ENCODE measurements at regions not wholly inside any gene's neighbourhood (a gene's known extent, or its start where the extent isn't known, plus 50 kb on each side); places are given as distances from the start of the nearest gene placed in this dataset.

DNA sequence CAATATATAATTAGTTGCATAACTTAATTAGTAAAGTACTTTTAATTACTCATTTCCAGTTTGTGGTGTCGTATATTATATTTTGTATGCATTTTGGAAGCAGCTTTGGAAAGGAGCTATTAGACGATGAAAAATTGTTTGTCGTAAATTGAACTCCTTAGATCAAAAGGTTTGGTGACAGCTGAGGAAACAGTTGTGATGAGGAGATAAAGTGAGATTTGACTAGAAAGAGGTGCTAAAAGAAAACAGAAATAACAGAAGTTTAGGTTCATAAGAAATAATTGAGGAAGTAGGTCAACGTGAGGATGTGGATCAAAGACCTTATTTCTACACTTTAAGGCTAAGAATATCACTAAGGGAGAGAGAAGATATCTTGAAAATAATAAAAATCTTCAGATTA is 141.9 kb upstream of the NETO1 start:
- TF ChIP-seq CREB1 (CRISPR knock-in tag; IDR thresholded peaks at IDR 0.05; ENCODE audit: low read depth) = no peak
- no peak for TF ChIP-seq STAT1 (IDR thresholded peaks at IDR 0.05; ENCODE audit: unreplicated experiment)
- TF ChIP-seq NANOG (IDR thresholded peaks at IDR 0.05; ENCODE audit: borderline replicate concordance) = no peak
- TF ChIP-seq, protein P1, sequence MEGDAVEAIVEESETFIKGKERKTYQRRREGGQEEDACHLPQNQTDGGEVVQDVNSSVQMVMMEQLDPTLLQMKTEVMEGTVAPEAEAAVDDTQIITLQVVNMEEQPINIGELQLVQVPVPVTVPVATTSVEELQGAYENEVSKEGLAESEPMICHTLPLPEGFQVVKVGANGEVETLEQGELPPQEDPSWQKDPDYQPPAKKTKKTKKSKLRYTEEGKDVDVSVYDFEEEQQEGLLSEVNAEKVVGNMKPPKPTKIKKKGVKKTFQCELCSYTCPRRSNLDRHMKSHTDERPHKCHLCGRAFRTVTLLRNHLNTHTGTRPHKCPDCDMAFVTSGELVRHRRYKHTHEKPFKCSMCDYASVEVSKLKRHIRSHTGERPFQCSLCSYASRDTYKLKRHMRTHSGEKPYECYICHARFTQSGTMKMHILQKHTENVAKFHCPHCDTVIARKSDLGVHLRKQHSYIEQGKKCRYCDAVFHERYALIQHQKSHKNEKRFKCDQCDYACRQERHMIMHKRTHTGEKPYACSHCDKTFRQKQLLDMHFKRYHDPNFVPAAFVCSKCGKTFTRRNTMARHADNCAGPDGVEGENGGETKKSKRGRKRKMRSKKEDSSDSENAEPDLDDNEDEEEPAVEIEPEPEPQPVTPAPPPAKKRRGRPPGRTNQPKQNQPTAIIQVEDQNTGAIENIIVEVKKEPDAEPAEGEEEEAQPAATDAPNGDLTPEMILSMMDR (conservative IDR thresholded peaks at IDR 0.05; ENCODE audit: low read depth in 2 of 2) = no peak
- TF ChIP-seq ZNF114 (CRISPR knock-in tag; IDR thresholded peaks at IDR 0.05) = no peak
- TF ChIP-seq EZH2 (IDR thresholded peaks at IDR 0.05; ENCODE audit: low read depth, unreplicated experiment) = no peak
- no peak for TF ChIP-seq EZH2phosphoT487 (IDR thresholded peaks at IDR 0.05; ENCODE audit: unreplicated experiment)
- TF ChIP-seq, protein P2, sequence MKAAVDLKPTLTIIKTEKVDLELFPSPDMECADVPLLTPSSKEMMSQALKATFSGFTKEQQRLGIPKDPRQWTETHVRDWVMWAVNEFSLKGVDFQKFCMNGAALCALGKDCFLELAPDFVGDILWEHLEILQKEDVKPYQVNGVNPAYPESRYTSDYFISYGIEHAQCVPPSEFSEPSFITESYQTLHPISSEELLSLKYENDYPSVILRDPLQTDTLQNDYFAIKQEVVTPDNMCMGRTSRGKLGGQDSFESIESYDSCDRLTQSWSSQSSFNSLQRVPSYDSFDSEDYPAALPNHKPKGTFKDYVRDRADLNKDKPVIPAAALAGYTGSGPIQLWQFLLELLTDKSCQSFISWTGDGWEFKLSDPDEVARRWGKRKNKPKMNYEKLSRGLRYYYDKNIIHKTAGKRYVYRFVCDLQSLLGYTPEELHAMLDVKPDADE (IDR thresholded peaks at IDR 0.05) = no peak
- TF ChIP-seq ZNF331 (CRISPR knock-in tag; IDR thresholded peaks at IDR 0.05; ENCODE audit: low read depth) = no peak
- no peak for TF ChIP-seq POLR2AphosphoS5 (IDR thresholded peaks at IDR 0.05; ENCODE audit: low read depth)
- TF ChIP-seq, protein P3, sequence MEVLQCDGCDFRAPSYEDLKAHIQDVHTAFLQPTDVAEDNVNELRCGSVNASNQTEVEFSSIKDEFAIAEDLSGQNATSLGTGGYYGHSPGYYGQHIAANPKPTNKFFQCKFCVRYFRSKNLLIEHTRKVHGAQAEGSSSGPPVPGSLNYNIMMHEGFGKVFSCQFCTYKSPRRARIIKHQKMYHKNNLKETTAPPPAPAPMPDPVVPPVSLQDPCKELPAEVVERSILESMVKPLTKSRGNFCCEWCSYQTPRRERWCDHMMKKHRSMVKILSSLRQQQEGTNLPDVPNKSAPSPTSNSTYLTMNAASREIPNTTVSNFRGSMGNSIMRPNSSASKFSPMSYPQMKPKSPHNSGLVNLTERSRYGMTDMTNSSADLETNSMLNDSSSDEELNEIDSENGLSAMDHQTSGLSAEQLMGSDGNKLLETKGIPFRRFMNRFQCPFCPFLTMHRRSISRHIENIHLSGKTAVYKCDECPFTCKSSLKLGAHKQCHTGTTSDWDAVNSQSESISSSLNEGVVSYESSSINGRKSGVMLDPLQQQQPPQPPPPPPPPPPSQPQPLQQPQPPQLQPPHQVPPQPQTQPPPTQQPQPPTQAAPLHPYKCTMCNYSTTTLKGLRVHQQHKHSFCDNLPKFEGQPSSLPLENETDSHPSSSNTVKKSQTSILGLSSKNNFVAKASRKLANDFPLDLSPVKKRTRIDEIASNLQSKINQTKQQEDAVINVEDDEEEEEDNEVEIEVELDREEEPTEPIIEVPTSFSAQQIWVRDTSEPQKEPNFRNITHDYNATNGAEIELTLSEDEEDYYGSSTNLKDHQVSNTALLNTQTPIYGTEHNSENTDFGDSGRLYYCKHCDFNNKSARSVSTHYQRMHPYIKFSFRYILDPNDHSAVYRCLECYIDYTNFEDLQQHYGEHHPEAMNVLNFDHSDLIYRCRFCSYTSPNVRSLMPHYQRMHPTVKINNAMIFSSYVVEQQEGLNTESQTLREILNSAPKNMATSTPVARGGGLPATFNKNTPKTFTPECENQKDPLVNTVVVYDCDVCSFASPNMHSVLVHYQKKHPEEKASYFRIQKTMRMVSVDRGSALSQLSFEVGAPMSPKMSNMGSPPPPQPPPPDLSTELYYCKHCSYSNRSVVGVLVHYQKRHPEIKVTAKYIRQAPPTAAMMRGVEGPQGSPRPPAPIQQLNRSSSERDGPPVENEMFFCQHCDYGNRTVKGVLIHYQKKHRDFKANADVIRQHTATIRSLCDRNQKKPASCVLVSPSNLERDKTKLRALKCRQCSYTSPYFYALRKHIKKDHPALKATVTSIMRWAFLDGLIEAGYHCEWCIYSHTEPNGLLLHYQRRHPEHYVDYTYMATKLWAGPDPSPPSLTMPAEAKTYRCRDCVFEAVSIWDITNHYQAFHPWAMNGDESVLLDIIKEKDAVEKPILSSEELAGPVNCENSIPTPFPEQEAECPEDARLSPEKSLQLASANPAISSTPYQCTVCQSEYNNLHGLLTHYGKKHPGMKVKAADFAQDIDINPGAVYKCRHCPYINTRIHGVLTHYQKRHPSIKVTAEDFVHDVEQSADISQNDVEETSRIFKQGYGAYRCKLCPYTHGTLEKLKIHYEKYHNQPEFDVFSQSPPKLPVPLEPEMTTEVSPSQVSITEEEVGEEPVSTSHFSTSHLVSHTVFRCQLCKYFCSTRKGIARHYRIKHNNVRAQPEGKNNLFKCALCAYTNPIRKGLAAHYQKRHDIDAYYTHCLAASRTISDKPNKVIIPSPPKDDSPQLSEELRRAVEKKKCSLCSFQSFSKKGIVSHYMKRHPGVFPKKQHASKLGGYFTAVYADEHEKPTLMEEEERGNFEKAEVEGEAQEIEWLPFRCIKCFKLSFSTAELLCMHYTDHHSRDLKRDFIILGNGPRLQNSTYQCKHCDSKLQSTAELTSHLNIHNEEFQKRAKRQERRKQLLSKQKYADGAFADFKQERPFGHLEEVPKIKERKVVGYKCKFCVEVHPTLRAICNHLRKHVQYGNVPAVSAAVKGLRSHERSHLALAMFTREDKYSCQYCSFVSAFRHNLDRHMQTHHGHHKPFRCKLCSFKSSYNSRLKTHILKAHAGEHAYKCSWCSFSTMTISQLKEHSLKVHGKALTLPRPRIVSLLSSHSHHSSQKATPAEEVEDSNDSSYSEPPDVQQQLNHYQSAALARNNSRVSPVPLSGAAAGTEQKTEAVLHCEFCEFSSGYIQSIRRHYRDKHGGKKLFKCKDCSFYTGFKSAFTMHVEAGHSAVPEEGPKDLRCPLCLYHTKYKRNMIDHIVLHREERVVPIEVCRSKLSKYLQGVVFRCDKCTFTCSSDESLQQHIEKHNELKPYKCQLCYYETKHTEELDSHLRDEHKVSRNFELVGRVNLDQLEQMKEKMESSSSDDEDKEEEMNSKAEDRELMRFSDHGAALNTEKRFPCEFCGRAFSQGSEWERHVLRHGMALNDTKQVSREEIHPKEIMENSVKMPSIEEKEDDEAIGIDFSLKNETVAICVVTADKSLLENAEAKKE (CRISPR knock-in tag; IDR thresholded peaks at IDR 0.05) = no peak
- TF ChIP-seq, protein P4, sequence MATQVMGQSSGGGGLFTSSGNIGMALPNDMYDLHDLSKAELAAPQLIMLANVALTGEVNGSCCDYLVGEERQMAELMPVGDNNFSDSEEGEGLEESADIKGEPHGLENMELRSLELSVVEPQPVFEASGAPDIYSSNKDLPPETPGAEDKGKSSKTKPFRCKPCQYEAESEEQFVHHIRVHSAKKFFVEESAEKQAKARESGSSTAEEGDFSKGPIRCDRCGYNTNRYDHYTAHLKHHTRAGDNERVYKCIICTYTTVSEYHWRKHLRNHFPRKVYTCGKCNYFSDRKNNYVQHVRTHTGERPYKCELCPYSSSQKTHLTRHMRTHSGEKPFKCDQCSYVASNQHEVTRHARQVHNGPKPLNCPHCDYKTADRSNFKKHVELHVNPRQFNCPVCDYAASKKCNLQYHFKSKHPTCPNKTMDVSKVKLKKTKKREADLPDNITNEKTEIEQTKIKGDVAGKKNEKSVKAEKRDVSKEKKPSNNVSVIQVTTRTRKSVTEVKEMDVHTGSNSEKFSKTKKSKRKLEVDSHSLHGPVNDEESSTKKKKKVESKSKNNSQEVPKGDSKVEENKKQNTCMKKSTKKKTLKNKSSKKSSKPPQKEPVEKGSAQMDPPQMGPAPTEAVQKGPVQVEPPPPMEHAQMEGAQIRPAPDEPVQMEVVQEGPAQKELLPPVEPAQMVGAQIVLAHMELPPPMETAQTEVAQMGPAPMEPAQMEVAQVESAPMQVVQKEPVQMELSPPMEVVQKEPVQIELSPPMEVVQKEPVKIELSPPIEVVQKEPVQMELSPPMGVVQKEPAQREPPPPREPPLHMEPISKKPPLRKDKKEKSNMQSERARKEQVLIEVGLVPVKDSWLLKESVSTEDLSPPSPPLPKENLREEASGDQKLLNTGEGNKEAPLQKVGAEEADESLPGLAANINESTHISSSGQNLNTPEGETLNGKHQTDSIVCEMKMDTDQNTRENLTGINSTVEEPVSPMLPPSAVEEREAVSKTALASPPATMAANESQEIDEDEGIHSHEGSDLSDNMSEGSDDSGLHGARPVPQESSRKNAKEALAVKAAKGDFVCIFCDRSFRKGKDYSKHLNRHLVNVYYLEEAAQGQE (IDR thresholded peaks at IDR 0.05; ENCODE audit: unreplicated experiment) = no peak
- no peak for TF ChIP-seq JUNB (IDR thresholded peaks at IDR 0.05; ENCODE audit: unreplicated experiment)
- no peaks in the 10 kb centered on the region for H3K36me3 ChIP-seq (ENCODE audit: insufficient read depth)
- DNase-seq (ENCODE audit: low spot score) (no peak), ATAC-seq (no peak)
- no peak overlapping the region for H3K4me2 ChIP-seq
- no peaks in the 10 kb centered on the region for H3K9me3 Mint-ChIP-seq
- H3K4me3 Mint-ChIP-seq = no peak overlapping the region
- no peak overlapping the region for H3K27ac ChIP-seq (ENCODE audit: low read depth)
- H3F3A ChIP-seq (replicated peaks; ENCODE audit: low read depth) = no peaks in the 10 kb centered on the region
- H2AFZ ChIP-seq = no peak overlapping the region
- no peaks in the 10 kb centered on the region for H3K27me3 Mint-ChIP-seq (ENCODE audit: insufficient read depth, low read depth, poor library complexity)
- H3K4me1 Mint-ChIP-seq = no peaks in the 10 kb centered on the region
- H3K27me3 ChIP-seq (ENCODE audit: insufficient read depth) = no peaks in the 10 kb centered on the region
- no peak overlapping the region for H3K27ac Mint-ChIP-seq
- no peaks in the 10 kb centered on the region for H4K20me1 ChIP-seq (replicated peaks; ENCODE audit: insufficient read depth)
- H3K4me3 ChIP-seq = no peak overlapping the region
- H3K4me1 ChIP-seq (ENCODE audit: insufficient read depth) = no peaks in the 10 kb centered on the region
- no peaks in the 10 kb centered on the region for H3K79me2 ChIP-seq (replicated peaks; ENCODE audit: insufficient read depth)
- H3K36me3 Mint-ChIP-seq (ENCODE audit: low read depth) = no peaks in the 10 kb centered on the region
- H3K9me2 ChIP-seq (ENCODE audit: insufficient read depth) = no peaks in the 10 kb centered on the region

Data from GM23338 (cell line).